Panc1 (cell line): ENCODE measurements at regions not wholly inside any gene's neighbourhood (a gene's known extent, or its start where the extent isn't known, plus 50 kb on each side); places are given as distances from the start of the nearest gene placed in this dataset.

Experiments used
- POLR2AphosphoS5 ChIP-seq: IDR thresholded peaks from 2 replicates; pipeline ENCODE4 v1.6.1; 2012; ENCODE audit warnings: mild to moderate bottlenecking, low read depth, low read length, moderate library complexity
- SIN3A ChIP-seq: IDR thresholded peaks from 2 replicates; pipeline ENCODE4 v1.6.1; 2012; ENCODE audit warnings: low read depth, mild to moderate bottlenecking, low read length, moderate library complexity, borderline replicate concordance; ENCODE audit not compliant: insufficient read depth
- TCF7L2 ChIP-seq: IDR thresholded peaks from 2 replicates; pipeline ENCODE4 v1.6.1; 2011; ENCODE audit warnings: mild to moderate bottlenecking, low read depth, low read length, inconsistent platforms
- TF ChIP-seq, protein P1 (sequence below): fragments of 450-650 bp; IDR thresholded peaks from 2 replicates; pipeline ENCODE4 v1.5.1; 2017; ENCODE audit warnings: mild to moderate bottlenecking
- TF ChIP-seq, protein P2 (sequence below), 2 experiments: IDR thresholded peaks; 2 replicates each; pipeline ENCODE4 v1.6.1; 2011 to 2012; ENCODE audit warnings: low read depth in 2 of 2, control low read depth in 1 of 2, low read length in 1 of 2, mild to moderate bottlenecking in 1 of 2, moderate library complexity in 1 of 2; ENCODE audit not compliant: insufficient read depth in 1 of 2

DNA sequence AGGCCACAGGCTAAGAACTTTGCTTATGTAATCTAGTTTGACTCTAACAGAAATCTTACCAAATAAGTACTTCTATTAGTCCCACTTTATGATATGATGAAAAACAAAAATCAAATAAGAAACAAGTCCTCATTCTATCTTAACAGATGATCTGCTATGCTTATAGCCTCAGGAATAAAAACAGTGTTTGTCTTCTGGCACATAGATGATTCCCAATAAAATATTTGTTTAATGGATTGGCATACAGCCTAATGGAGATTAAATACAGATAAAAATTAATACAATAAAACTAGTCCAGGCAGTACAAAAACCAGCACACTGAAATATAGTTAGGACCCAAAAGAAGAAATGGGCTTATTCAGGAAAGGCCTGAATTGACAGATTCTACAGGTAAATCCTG, 971.4 kb upstream of the WWC1 start:
- TF ChIP-seq, protein P1, sequence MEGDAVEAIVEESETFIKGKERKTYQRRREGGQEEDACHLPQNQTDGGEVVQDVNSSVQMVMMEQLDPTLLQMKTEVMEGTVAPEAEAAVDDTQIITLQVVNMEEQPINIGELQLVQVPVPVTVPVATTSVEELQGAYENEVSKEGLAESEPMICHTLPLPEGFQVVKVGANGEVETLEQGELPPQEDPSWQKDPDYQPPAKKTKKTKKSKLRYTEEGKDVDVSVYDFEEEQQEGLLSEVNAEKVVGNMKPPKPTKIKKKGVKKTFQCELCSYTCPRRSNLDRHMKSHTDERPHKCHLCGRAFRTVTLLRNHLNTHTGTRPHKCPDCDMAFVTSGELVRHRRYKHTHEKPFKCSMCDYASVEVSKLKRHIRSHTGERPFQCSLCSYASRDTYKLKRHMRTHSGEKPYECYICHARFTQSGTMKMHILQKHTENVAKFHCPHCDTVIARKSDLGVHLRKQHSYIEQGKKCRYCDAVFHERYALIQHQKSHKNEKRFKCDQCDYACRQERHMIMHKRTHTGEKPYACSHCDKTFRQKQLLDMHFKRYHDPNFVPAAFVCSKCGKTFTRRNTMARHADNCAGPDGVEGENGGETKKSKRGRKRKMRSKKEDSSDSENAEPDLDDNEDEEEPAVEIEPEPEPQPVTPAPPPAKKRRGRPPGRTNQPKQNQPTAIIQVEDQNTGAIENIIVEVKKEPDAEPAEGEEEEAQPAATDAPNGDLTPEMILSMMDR, result no peak
- TF ChIP-seq, protein P2, sequence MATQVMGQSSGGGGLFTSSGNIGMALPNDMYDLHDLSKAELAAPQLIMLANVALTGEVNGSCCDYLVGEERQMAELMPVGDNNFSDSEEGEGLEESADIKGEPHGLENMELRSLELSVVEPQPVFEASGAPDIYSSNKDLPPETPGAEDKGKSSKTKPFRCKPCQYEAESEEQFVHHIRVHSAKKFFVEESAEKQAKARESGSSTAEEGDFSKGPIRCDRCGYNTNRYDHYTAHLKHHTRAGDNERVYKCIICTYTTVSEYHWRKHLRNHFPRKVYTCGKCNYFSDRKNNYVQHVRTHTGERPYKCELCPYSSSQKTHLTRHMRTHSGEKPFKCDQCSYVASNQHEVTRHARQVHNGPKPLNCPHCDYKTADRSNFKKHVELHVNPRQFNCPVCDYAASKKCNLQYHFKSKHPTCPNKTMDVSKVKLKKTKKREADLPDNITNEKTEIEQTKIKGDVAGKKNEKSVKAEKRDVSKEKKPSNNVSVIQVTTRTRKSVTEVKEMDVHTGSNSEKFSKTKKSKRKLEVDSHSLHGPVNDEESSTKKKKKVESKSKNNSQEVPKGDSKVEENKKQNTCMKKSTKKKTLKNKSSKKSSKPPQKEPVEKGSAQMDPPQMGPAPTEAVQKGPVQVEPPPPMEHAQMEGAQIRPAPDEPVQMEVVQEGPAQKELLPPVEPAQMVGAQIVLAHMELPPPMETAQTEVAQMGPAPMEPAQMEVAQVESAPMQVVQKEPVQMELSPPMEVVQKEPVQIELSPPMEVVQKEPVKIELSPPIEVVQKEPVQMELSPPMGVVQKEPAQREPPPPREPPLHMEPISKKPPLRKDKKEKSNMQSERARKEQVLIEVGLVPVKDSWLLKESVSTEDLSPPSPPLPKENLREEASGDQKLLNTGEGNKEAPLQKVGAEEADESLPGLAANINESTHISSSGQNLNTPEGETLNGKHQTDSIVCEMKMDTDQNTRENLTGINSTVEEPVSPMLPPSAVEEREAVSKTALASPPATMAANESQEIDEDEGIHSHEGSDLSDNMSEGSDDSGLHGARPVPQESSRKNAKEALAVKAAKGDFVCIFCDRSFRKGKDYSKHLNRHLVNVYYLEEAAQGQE (IDR thresholded peaks at IDR 0.05; ENCODE audit: insufficient read depth in 1 of 2, low read depth in 2 of 2, low read length in 1 of 2), result no peak
- TF ChIP-seq TCF7L2 (no peak), SIN3A (no peak), POLR2AphosphoS5 (no peak)
